Hematopoietic multipotent progenitor cell treated with erythropoietin and hydrocortisone succinate and interleukin-3 and kit ligand, for 15 days (in vitro differentiated cells): ENCODE measurements at regions not wholly inside any gene's neighbourhood (a gene's known extent, or its start where the extent isn't known, plus 50 kb on each side); places are given as distances from the start of the nearest gene placed in this dataset.

Experiments
- DNase-seq: peaks from one replicate; pipeline ENCODE4 v3.0.0-alpha.2; 2015; ENCODE audit warnings: low spot score

- DNase-seq: no peak
Observed at GRCh38 chr3:194218646-194219453, 82.9 kb downstream of the HES1 start.

GRCh38 chr3:194219826-194220410 is 84.0 kb downstream of the HES1 start:
- no peak for DNase-seq

- DNase-seq: no peak
Observed at GRCh38 chr3:194220901-194221326, 85.0 kb downstream of the HES1 start.

GRCh38 chr3:194221336-194221735 is 85.4 kb downstream of the HES1 start:
- no peak for DNase-seq

GRCh38 chr3:194223951-194224350 is 88.0 kb downstream of the HES1 start:
- no peak for DNase-seq

GRCh38 chr3:194224471-194225417 is 88.8 kb downstream of the HES1 start:
- no peak for DNase-seq

- DNase-seq: no peak
Observed at GRCh38 chr3:194225418-194225812, 89.5 kb downstream of the HES1 start.

GRCh38 chr3:194225988-194226663 is 90.2 kb downstream of the HES1 start:
- no peak for DNase-seq

- no peak for DNase-seq
Observed at GRCh38 chr3:194231929-194232832, 96.2 kb downstream of the HES1 start.

- no peak for DNase-seq
Observed at GRCh38 chr3:194233150-194233549, 97.2 kb downstream of the HES1 start.

GRCh38 chr3:194235160-194235559 is 99.2 kb downstream of the HES1 start:
- DNase-seq: no peak

GRCh38 chr3:194237110-194237509 is 101.2 kb downstream of the HES1 start:
- DNase-seq: no peak

GRCh38 chr3:194240766-194241165 is 104.8 kb downstream of the HES1 start:
- DNase-seq: no peak

- no peak for DNase-seq
Observed at GRCh38 chr3:194243172-194243837, 107.4 kb downstream of the HES1 start.

- no peak for DNase-seq
Observed at GRCh38 chr3:194244167-194244566, 107.0 kb downstream of the CPN2 start.

GRCh38 chr3:194245474-194245873 is 105.7 kb downstream of the CPN2 start:
- no peak for DNase-seq

- no peak for DNase-seq
Observed at GRCh38 chr3:194245975-194246561, 105.1 kb downstream of the CPN2 start.

- DNase-seq: no peak
Observed at GRCh38 chr3:194246709-194247349, 104.3 kb downstream of the CPN2 start.

- DNase-seq: no peak
Observed at GRCh38 chr3:194247350-194247740, 103.8 kb downstream of the CPN2 start.
